Keratinocyte (primary cell): ENCODE measurements at regions not wholly inside any gene's neighbourhood (a gene's known extent, or its start where the extent isn't known, plus 50 kb on each side); places are given as distances from the start of the nearest gene placed in this dataset.

Experiments used
- DNase-seq: peaks from one replicate; pipeline ENCODE4 v3.0.0-alpha.2; 2011; ENCODE audit warnings: low read depth, missing footprints, low spot score
- FAIRE-seq: peaks from 2 replicates; lab custom pipeline; 2011; peaks lifted over from hg19 to GRCh38; lab: Jason Lieb, UNC
- H2AFZ ChIP-seq: 2 replicates; pipeline ENCODE4 v1.6.0; 2012; ENCODE audit warnings: low read length, control low read depth, inconsistent platforms; ENCODE audit not compliant: control insufficient read depth
- H3K27ac ChIP-seq: 2 replicates; pipeline ENCODE4 v1.5.1; 2011; ENCODE audit warnings: low read length; ENCODE audit not compliant: control insufficient read depth, insufficient read depth
- H3K27me3 ChIP-seq: 3 replicates; pipeline ENCODE4 v1.6.0; 2011; ENCODE audit warnings: low read length; ENCODE audit not compliant: control insufficient read depth, insufficient read depth; ENCODE audit errors: extremely low read depth
- H3K36me3 ChIP-seq, 2 experiments: 2 replicates in 1 of 2; 3 replicates in 1 of 2; pipeline ENCODE4 v1.5.1; 2011; ENCODE audit warnings: low read length in 2 of 2, mild to moderate bottlenecking in 1 of 2; ENCODE audit not compliant: control insufficient read depth in 2 of 2, insufficient read depth in 2 of 2; ENCODE audit errors: extremely low read depth in 1 of 2
- H3K4me1 ChIP-seq: 3 replicates; pipeline ENCODE4 v1.5.1; 2011; ENCODE audit warnings: low read length; ENCODE audit not compliant: control insufficient read depth, insufficient read depth; ENCODE audit errors: extremely low read depth
- H3K4me2 ChIP-seq: 3 replicates; pipeline ENCODE4 v1.6.0; 2011; ENCODE audit warnings: low read depth, low read length; ENCODE audit not compliant: control insufficient read depth, insufficient read depth; ENCODE audit errors: extremely low read depth
- H3K4me3 ChIP-seq, 3 experiments: fragments of 200-600 bp in 1 of 3; sonication (generic) in 1 of 3; 2 replicates in 2 of 3; 3 replicates in 1 of 3; pipeline ENCODE4 v1.5.1; 2011 to 2016; ENCODE audit warnings: low read length in 3 of 3, mild to moderate bottlenecking in 3 of 3, control low read depth in 2 of 3, inconsistent platforms in 1 of 3, low read depth in 1 of 3, mixed read lengths in 1 of 3, mixed run types in 1 of 3, moderate library complexity in 1 of 3; ENCODE audit not compliant: control insufficient read depth in 2 of 3, insufficient read depth in 2 of 3; ENCODE audit errors: extremely low read depth in 1 of 3
- H3K79me2 ChIP-seq: 2 replicates; pipeline ENCODE4 v1.6.0; 2012; ENCODE audit warnings: low read length; ENCODE audit not compliant: control insufficient read depth, insufficient read depth
- H3K9ac ChIP-seq: 3 replicates; pipeline ENCODE4 v1.6.0; 2011; ENCODE audit warnings: low read length; ENCODE audit not compliant: control insufficient read depth, insufficient read depth; ENCODE audit errors: extremely low read depth
- H3K9me1 ChIP-seq: 3 replicates; pipeline ENCODE4 v1.6.0; 2011; ENCODE audit warnings: low read length; ENCODE audit not compliant: control insufficient read depth, insufficient read depth; ENCODE audit errors: extremely low read depth
- H3K9me3 ChIP-seq: 2 replicates; pipeline ENCODE4 v1.5.1; 2012; ENCODE audit warnings: low read depth, low read length; ENCODE audit not compliant: control insufficient read depth
- H4K20me1 ChIP-seq: 3 replicates; pipeline ENCODE4 v1.6.0; 2011; ENCODE audit warnings: low read length; ENCODE audit not compliant: control insufficient read depth, insufficient read depth; ENCODE audit errors: extremely low read depth
- CTCF ChIP-seq, 3 experiments: IDR thresholded peaks in 1 of 3; conservative IDR thresholded peaks in 1 of 3; optimal IDR thresholded peaks in 1 of 3; 2 replicates in 2 of 3; 3 replicates in 1 of 3; pipeline versions ENCODE3 to v1.5.1; 2011; ENCODE audit warnings: low read length in 3 of 3, mild to moderate bottlenecking in 3 of 3, moderate library complexity in 2 of 3, control low read depth in 1 of 3, inconsistent platforms in 1 of 3; ENCODE audit not compliant: insufficient read depth in 2 of 3; ENCODE audit errors: extremely low read depth in 1 of 3
- EZH2 ChIP-seq: IDR thresholded peaks from one replicate; pipeline ENCODE4 v1.6.1; 2012; ENCODE audit warnings: inconsistent platforms, mild to moderate bottlenecking, low read length, moderate library complexity
- dilution Hi-C: fragments of 300-500 bp; cut with MboI; formaldehyde crosslinking; loops from one replicate; pipeline ENCODE4 v1.7.0; 2020; ENCODE audit warnings: low sequenced_read_pairs; ENCODE audit not compliant: extremely low pct_ligation_motif_present

GRCh38 chr2:33670392-33670937, 71.4 kb upstream of the FAM98A start:
- Histone ChIP-seq H3K27me3 (no peaks in the 10 kb centered on the region), H3K9me1 (no peaks in the 10 kb centered on the region), H3K4me1 (no peaks in the 10 kb centered on the region), H3K36me3 (no peaks in the 10 kb centered on the region), H3K79me2 (no peaks in the 10 kb centered on the region), H3K4me2 (no peak overlapping the region), H3K9ac (no peak overlapping the region), H4K20me1 (no peaks in the 10 kb centered on the region), H3K27ac (no peak overlapping the region), H3K9me3 (no peaks in the 10 kb centered on the region), H3K4me3 (no peak overlapping the region), H2AFZ (no peak overlapping the region)
- TF ChIP-seq EZH2 (no peak), CTCF (optimal IDR thresholded peaks at IDR 0.05 in 1 of 3, IDR thresholded peaks at IDR 0.05 in 1 of 3, conservative IDR thresholded peaks at IDR 0.05 in 1 of 3; ENCODE audit: extremely low read depth in 1 of 3, insufficient read depth in 2 of 3, low read length in 3 of 3) (peak in 1 of 3 experiments; percentile 47)
- FAIRE-seq (no peak), DNase-seq (no peak)
- dilution Hi-C loops: no loop called here

- no peaks in the 10 kb centered on the region for H4K20me1 ChIP-seq
- no peak overlapping the region for H3K4me3 ChIP-seq
- H3K4me2 ChIP-seq: no peak overlapping the region
- TF ChIP-seq EZH2 (no peak), CTCF (optimal IDR thresholded peaks at IDR 0.05 in 1 of 3, IDR thresholded peaks at IDR 0.05 in 1 of 3, conservative IDR thresholded peaks at IDR 0.05 in 1 of 3; ENCODE audit: extremely low read depth in 1 of 3, insufficient read depth in 2 of 3, low read length in 3 of 3) (no peak)
- no peaks in the 10 kb centered on the region for H3K9me1 ChIP-seq
- H3K36me3 ChIP-seq: no peaks in the 10 kb centered on the region
- FAIRE-seq: no peak
- H3K27me3 ChIP-seq: no peaks in the 10 kb centered on the region
- dilution Hi-C loops: no loop called here
- H3K9me3 ChIP-seq: no peaks in the 10 kb centered on the region
- DNase-seq: no peak
- no peak overlapping the region for H3K27ac ChIP-seq
- no peak overlapping the region for H3K9ac ChIP-seq
- H2AFZ ChIP-seq: no peak overlapping the region
- H3K4me1 ChIP-seq: no peaks in the 10 kb centered on the region
- no peaks in the 10 kb centered on the region for H3K79me2 ChIP-seq
Observed at GRCh38 chr2:33666879-33667278, 67.8 kb upstream of the FAM98A start.
